ENCODE measurements at regions not wholly inside any gene's neighbourhood (a gene's known extent, or its start where the extent isn't known, plus 50 kb on each side); places are given as distances from the start of the nearest gene placed in this dataset.

- no peaks in the 10 kb centered on the region for H3K4me1 Mint-ChIP-seq (ENCODE audit: low read depth)
- H3K27ac Mint-ChIP-seq = no peak overlapping the region
- intact Hi-C loops (cut with micrococcal nuclease) = loop anchor here (1.0 to 2.0 kb wide), 4 partner anchors 159 to 1089 kb away; no protein-coding TSS in a partner anchor
- no peak for DNase-seq (ENCODE audit: low spot score)
- no peaks in the 10 kb centered on the region for H3K9me3 Mint-ChIP-seq
- peaks cover 6% of the 10 kb centered on the region for H3K27me3 Mint-ChIP-seq (ENCODE audit: insufficient read depth)
- no peak overlapping the region for H3K4me3 Mint-ChIP-seq
- no peaks in the 10 kb centered on the region for H3K36me3 Mint-ChIP-seq (ENCODE audit: low read depth)
Measured at GRCh38 chr12:97308576-97309198, 153.9 kb upstream of the RMST start.

- Mint-ChIP-seq H3K9me3 (no peaks in the 10 kb centered on the region), H3K4me1 (ENCODE audit: low read depth) (no peaks in the 10 kb centered on the region), H3K4me3 (no peak overlapping the region), H3K27ac (no peak overlapping the region), H3K36me3 (ENCODE audit: low read depth) (no peaks in the 10 kb centered on the region), H3K27me3 (ENCODE audit: insufficient read depth) (peaks cover 6% of the 10 kb centered on the region)
- no peak for DNase-seq (ENCODE audit: low spot score)
- intact Hi-C loops (cut with micrococcal nuclease) = loop anchor here (2.0 kb wide), 1 partner anchor 323 kb away; no protein-coding TSS in a partner anchor
Measured at GRCh38 chr12:97309921-97310320, 152.7 kb upstream of the RMST start.

GRCh38 chr12:97312570-97313135 lies 150.0 kb upstream of the RMST start:
- no peak overlapping the region for H3K27ac Mint-ChIP-seq
- no peaks in the 10 kb centered on the region for H3K4me1 Mint-ChIP-seq (ENCODE audit: low read depth)
- H3K9me3 Mint-ChIP-seq = no peaks in the 10 kb centered on the region
- no peak for DNase-seq (ENCODE audit: low spot score)
- peaks cover 6% of the 10 kb centered on the region for H3K27me3 Mint-ChIP-seq (ENCODE audit: insufficient read depth)
- H3K4me3 Mint-ChIP-seq = no peak overlapping the region
- H3K36me3 Mint-ChIP-seq (ENCODE audit: low read depth) = no peaks in the 10 kb centered on the region
- intact Hi-C loops (cut with micrococcal nuclease) = no loop called here

GRCh38 chr12:97313471-97314190 lies 149.0 kb upstream of the RMST start:
- Mint-ChIP-seq H3K9me3 (no peaks in the 10 kb centered on the region), H3K27ac (no peak overlapping the region), H3K4me3 (no peak overlapping the region), H3K36me3 (ENCODE audit: low read depth) (no peaks in the 10 kb centered on the region), H3K4me1 (ENCODE audit: low read depth) (no peaks in the 10 kb centered on the region), H3K27me3 (ENCODE audit: insufficient read depth) (peaks cover 6% of the 10 kb centered on the region)
- intact Hi-C loops (cut with micrococcal nuclease) = no loop called here
- DNase-seq (ENCODE audit: low spot score) = no peak

GRCh38 chr12:97316321-97316720 lies 146.3 kb upstream of the RMST start:
- no peak for DNase-seq (ENCODE audit: low spot score)
- Mint-ChIP-seq H3K4me1 (ENCODE audit: low read depth) (no peaks in the 10 kb centered on the region), H3K27me3 (ENCODE audit: insufficient read depth) (peaks cover 6% of the 10 kb centered on the region), H3K4me3 (no peak overlapping the region), H3K36me3 (ENCODE audit: low read depth) (no peaks in the 10 kb centered on the region), H3K9me3 (no peaks in the 10 kb centered on the region), H3K27ac (no peak overlapping the region)
- intact Hi-C loops (cut with micrococcal nuclease) = no loop called here

GRCh38 chr12:97321621-97322020 lies 141.0 kb upstream of the RMST start:
- intact Hi-C loops (cut with micrococcal nuclease) = no loop called here
- H3K36me3 Mint-ChIP-seq (ENCODE audit: low read depth) = no peaks in the 10 kb centered on the region
- H3K4me1 Mint-ChIP-seq (ENCODE audit: low read depth) = no peaks in the 10 kb centered on the region
- H3K27ac Mint-ChIP-seq = no peak overlapping the region
- H3K27me3 Mint-ChIP-seq (ENCODE audit: insufficient read depth) = peaks cover 5% of the 10 kb centered on the region
- H3K4me3 Mint-ChIP-seq = no peak overlapping the region
- no peaks in the 10 kb centered on the region for H3K9me3 Mint-ChIP-seq
- DNase-seq (ENCODE audit: low spot score) = no peak

- no peaks in the 10 kb centered on the region for H3K36me3 Mint-ChIP-seq (ENCODE audit: low read depth)
- H3K27ac Mint-ChIP-seq = no peak overlapping the region
- H3K4me3 Mint-ChIP-seq = no peak overlapping the region
- no peak for DNase-seq (ENCODE audit: low spot score)
- peaks cover 5% of the 10 kb centered on the region for H3K27me3 Mint-ChIP-seq (ENCODE audit: insufficient read depth)
- no peaks in the 10 kb centered on the region for H3K9me3 Mint-ChIP-seq
- no peaks in the 10 kb centered on the region for H3K4me1 Mint-ChIP-seq (ENCODE audit: low read depth)
- intact Hi-C loops (cut with micrococcal nuclease) = no loop called here
Measured at GRCh38 chr12:97322388-97322787, 140.2 kb upstream of the RMST start.

- Mint-ChIP-seq H3K4me1 (ENCODE audit: low read depth) (no peaks in the 10 kb centered on the region), H3K9me3 (no peaks in the 10 kb centered on the region), H3K27ac (no peak overlapping the region), H3K27me3 (ENCODE audit: insufficient read depth) (peaks cover 5% of the 10 kb centered on the region), H3K36me3 (ENCODE audit: low read depth) (no peaks in the 10 kb centered on the region), H3K4me3 (no peak overlapping the region)
- intact Hi-C loops (cut with micrococcal nuclease) = no loop called here
- no peak for DNase-seq (ENCODE audit: low spot score)
Measured at GRCh38 chr12:97323154-97323553, 139.4 kb upstream of the RMST start.

- Mint-ChIP-seq H3K27me3 (ENCODE audit: insufficient read depth) (peaks cover 9% of the 10 kb centered on the region), H3K36me3 (ENCODE audit: low read depth) (no peaks in the 10 kb centered on the region), H3K4me1 (ENCODE audit: low read depth) (no peaks in the 10 kb centered on the region), H3K27ac (no peak overlapping the region), H3K4me3 (no peak overlapping the region), H3K9me3 (no peaks in the 10 kb centered on the region)
- intact Hi-C loops (cut with micrococcal nuclease) = no loop called here
- DNase-seq (ENCODE audit: low spot score) = no peak
Measured at GRCh38 chr12:97324471-97324870, 138.1 kb upstream of the RMST start.

GRCh38 chr12:97335115-97335514 lies 127.5 kb upstream of the RMST start:
- no peak overlapping the region for H3K4me3 Mint-ChIP-seq
- peaks cover 10% of the 10 kb centered on the region for H3K4me1 Mint-ChIP-seq (ENCODE audit: low read depth)
- DNase-seq (ENCODE audit: low spot score) = no peak
- no peak overlapping the region for H3K27ac Mint-ChIP-seq
- intact Hi-C loops (cut with micrococcal nuclease) = no loop called here
- peaks cover 14% of the 10 kb centered on the region for H3K27me3 Mint-ChIP-seq (ENCODE audit: insufficient read depth)
- H3K36me3 Mint-ChIP-seq (ENCODE audit: low read depth) = no peaks in the 10 kb centered on the region
- H3K9me3 Mint-ChIP-seq = no peaks in the 10 kb centered on the region

GRCh38 chr12:97336900-97337751 lies 125.5 kb upstream of the RMST start:
- DNase-seq (ENCODE audit: low spot score) = no peak
- peak overlapping the region; percentile 14 for H3K27ac Mint-ChIP-seq
- H3K4me3 Mint-ChIP-seq = no peak overlapping the region
- no peaks in the 10 kb centered on the region for H3K9me3 Mint-ChIP-seq
- no peaks in the 10 kb centered on the region for H3K36me3 Mint-ChIP-seq (ENCODE audit: low read depth)
- H3K27me3 Mint-ChIP-seq (ENCODE audit: insufficient read depth) = peaks cover 14% of the 10 kb centered on the region
- intact Hi-C loops (cut with micrococcal nuclease) = no loop called here
- peaks cover 10% of the 10 kb centered on the region for H3K4me1 Mint-ChIP-seq (ENCODE audit: low read depth)

- Mint-ChIP-seq H3K4me1 (ENCODE audit: low read depth) (peaks cover 5% of the 10 kb centered on the region), H3K36me3 (ENCODE audit: low read depth) (no peaks in the 10 kb centered on the region), H3K4me3 (no peak overlapping the region), H3K9me3 (no peaks in the 10 kb centered on the region), H3K27ac (no peak overlapping the region), H3K27me3 (ENCODE audit: insufficient read depth) (no peaks in the 10 kb centered on the region)
- intact Hi-C loops (cut with micrococcal nuclease) = no loop called here
- DNase-seq (ENCODE audit: low spot score) = no peak
Measured at GRCh38 chr12:97342130-97342529, 120.5 kb upstream of the RMST start.

- Mint-ChIP-seq H3K27me3 (ENCODE audit: insufficient read depth) (no peaks in the 10 kb centered on the region), H3K9me3 (no peaks in the 10 kb centered on the region), H3K4me1 (ENCODE audit: low read depth) (no peaks in the 10 kb centered on the region), H3K27ac (no peak overlapping the region), H3K36me3 (ENCODE audit: low read depth) (no peaks in the 10 kb centered on the region), H3K4me3 (no peak overlapping the region)
- DNase-seq (ENCODE audit: low spot score) = no peak
- intact Hi-C loops (cut with micrococcal nuclease) = no loop called here
Measured at GRCh38 chr12:97347956-97348355, 114.6 kb upstream of the RMST start.
